GM12878 (cell line): ENCODE measurements at regions not wholly inside any gene's neighbourhood (a gene's known extent, or its start where the extent isn't known, plus 50 kb on each side); places are given as distances from the start of the nearest gene placed in this dataset.

ENCODE experiments used
- CTCF ChIP-seq, 3 experiments: IDR thresholded peaks in 2 of 3; conservative IDR thresholded peaks in 1 of 3; 2 replicates each; pipeline ENCODE4 v1.5.1; 2011; ENCODE audit warnings: low read depth in 3 of 3, low read length in 3 of 3, mild to moderate bottlenecking in 3 of 3, control low read depth in 2 of 3, moderate library complexity in 2 of 3, inconsistent platforms in 1 of 3, mixed read lengths in 1 of 3; ENCODE audit not compliant: control insufficient read depth in 2 of 3, insufficient read depth in 1 of 3; ENCODE audit errors: extremely low read depth in 1 of 3
- ESRRA ChIP-seq: IDR thresholded peaks from 2 replicates; pipeline ENCODE4 v1.6.1; 2012; ENCODE audit warnings: mild to moderate bottlenecking, low read length, improper control_type of control experiment
- JUNB ChIP-seq: IDR thresholded peaks from 2 replicates; pipeline ENCODE4 v1.6.1; 2016; ENCODE audit warnings: antibody characterized with exemption, mild to moderate bottlenecking
- SIX5 ChIP-seq: IDR thresholded peaks from 2 replicates; pipeline ENCODE4 v1.6.1; 2011; ENCODE audit warnings: mild to moderate bottlenecking, low read depth, low read length, moderate library complexity; ENCODE audit not compliant: severe bottlenecking
- SMC3 ChIP-seq: IDR thresholded peaks from 2 replicates; pipeline ENCODE4 v1.6.1; 2011; ENCODE audit warnings: low read length, improper control_type of control experiment, borderline replicate concordance
- SREBF2 ChIP-seq: IDR thresholded peaks from 2 replicates; pipeline ENCODE4 v1.6.1; 2012; ENCODE audit warnings: mild to moderate bottlenecking, low read length

DNA sequence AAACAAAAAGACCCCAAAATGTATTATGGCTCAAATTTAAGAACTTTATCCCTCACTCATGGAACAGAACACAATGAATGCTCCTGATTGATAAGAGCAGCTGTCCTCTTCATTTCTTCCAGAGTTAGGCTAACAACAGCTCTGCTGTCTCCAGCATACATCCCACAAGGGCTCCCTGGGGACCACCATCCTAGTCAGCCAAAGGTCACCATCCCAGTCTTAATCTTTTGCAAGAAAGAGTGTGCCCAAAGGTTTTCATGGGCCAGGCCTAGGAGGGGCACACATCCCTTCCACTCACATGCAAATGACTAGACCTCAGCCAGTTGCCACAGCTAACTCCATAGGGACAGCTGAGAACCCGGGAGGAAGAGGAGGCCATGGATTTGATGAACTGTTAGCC, 555.3 kb downstream of the BUD13 start:
- TF ChIP-seq SREBF2, result no peak
- no peak for TF ChIP-seq SIX5
- no peak for TF ChIP-seq ESRRA
- no peak for TF ChIP-seq JUNB
- no peak for TF ChIP-seq SMC3
- TF ChIP-seq CTCF (IDR thresholded peaks at IDR 0.05 in 2 of 3, conservative IDR thresholded peaks at IDR 0.05 in 1 of 3; ENCODE audit: control insufficient read depth in 2 of 3, extremely low read depth in 1 of 3, insufficient read depth in 1 of 3, low read depth in 3 of 3, low read length in 3 of 3), result no peak
